Fibroblast of peridontal ligament (primary cell): ENCODE measurements at regions not wholly inside any gene's neighbourhood (a gene's known extent, or its start where the extent isn't known, plus 50 kb on each side); places are given as distances from the start of the nearest gene placed in this dataset.

Experiments used
- DNase-seq: peaks from one replicate; pipeline ENCODE4 v3.0.0-alpha.2; 2010; ENCODE audit errors: extremely low read depth

- no peak for DNase-seq
Observed at GRCh38 chr2:167900435-167901114, 346.8 kb downstream of the STK39 start.

GRCh38 chr2:167898340-167898739 is 349.1 kb downstream of the STK39 start:
- no peak for DNase-seq

GRCh38 chr2:167891841-167892240 is 355.6 kb downstream of the STK39 start:
- DNase-seq: no peak

GRCh38 chr2:167890739-167891138 is 356.7 kb downstream of the STK39 start:
- no peak for DNase-seq

- DNase-seq: no peak
Observed at GRCh38 chr2:167880415-167880814, 367.0 kb downstream of the STK39 start.

- DNase-seq: no peak
Observed at GRCh38 chr2:167875529-167875928, 371.9 kb downstream of the STK39 start.

GRCh38 chr2:167874812-167875211 is 372.6 kb downstream of the STK39 start:
- DNase-seq: no peak

GRCh38 chr2:167871286-167871685 is 376.1 kb downstream of the STK39 start:
- DNase-seq: no peak

- DNase-seq: no peak
Observed at GRCh38 chr2:167869200-167869599, 378.2 kb downstream of the STK39 start.

GRCh38 chr2:167863377-167863776 is 384.0 kb downstream of the STK39 start:
- no peak for DNase-seq

- peak; percentile 4 for DNase-seq
Observed at GRCh38 chr2:167862782-167863181, 384.6 kb downstream of the STK39 start.

- DNase-seq: no peak
Observed at GRCh38 chr2:167862296-167862695, 385.1 kb downstream of the STK39 start.

GRCh38 chr2:167861574-167862193 is 385.7 kb downstream of the STK39 start:
- no peak for DNase-seq

- no peak for DNase-seq
Observed at GRCh38 chr2:167860082-167860481, 387.3 kb downstream of the STK39 start.

GRCh38 chr2:167859676-167860075 is 387.7 kb downstream of the STK39 start:
- DNase-seq: no peak

- DNase-seq: no peak
Observed at GRCh38 chr2:167858086-167858485, 389.3 kb downstream of the STK39 start.

GRCh38 chr2:167857416-167857815 is 390.0 kb downstream of the STK39 start:
- no peak for DNase-seq

- DNase-seq: no peak
Observed at GRCh38 chr2:167856190-167856589, 391.2 kb downstream of the STK39 start.

- no peak for DNase-seq
Observed at GRCh38 chr2:167855211-167855610, 392.2 kb downstream of the STK39 start.

GRCh38 chr2:167853717-167854116 is 393.7 kb downstream of the STK39 start:
- no peak for DNase-seq

- DNase-seq: no peak
Observed at GRCh38 chr2:167851876-167852275, 395.5 kb downstream of the STK39 start.

- DNase-seq: no peak
Observed at GRCh38 chr2:167851323-167851860, 396.0 kb downstream of the STK39 start.
